ENCODE measurements at regions not wholly inside any gene's neighbourhood (a gene's known extent, or its start where the extent isn't known, plus 50 kb on each side); places are given as distances from the start of the nearest gene placed in this dataset.

- Histone ChIP-seq H3K27ac (ENCODE audit: low read length) (no peak overlapping the region), H3K9ac (ENCODE audit: low read length) (no peak overlapping the region), H3K36me3 (replicated peaks; ENCODE audit: low read depth, low read length) (no peaks in the 10 kb centered on the region), H3K4me2 (ENCODE audit: low read length) (no peak overlapping the region), H4K20me1 (ENCODE audit: insufficient read depth, low read length) (no peaks in the 10 kb centered on the region), H2AFZ (ENCODE audit: low read depth, low read length) (no peak overlapping the region), H3K4me3 (ENCODE audit: low read length) (no peak overlapping the region), H3K4me1 (ENCODE audit: low read length) (peaks cover 11% of the 10 kb centered on the region), H3K9me3 (ENCODE audit: insufficient read depth, low read length) (no peaks in the 10 kb centered on the region), H3K27me3 (ENCODE audit: low read depth, low read length) (no peaks in the 10 kb centered on the region), H3K79me2 (ENCODE audit: low read length) (no peaks in the 10 kb centered on the region)
- TF ChIP-seq CTCF (IDR thresholded peaks at IDR 0.05; ENCODE audit: low read depth, low read length) = no peak
- no peak for TF ChIP-seq EZH2phosphoT487 (IDR thresholded peaks at IDR 0.05; ENCODE audit: low read depth)
Observed at GRCh38 chrX:118189000-118189399, 72.4 kb upstream of the KLHL13 start.

GRCh38 chrX:118189628-118190027 is 73.0 kb upstream of the KLHL13 start:
- no peak overlapping the region for H3K4me2 ChIP-seq (ENCODE audit: low read length)
- no peak overlapping the region for H3K27ac ChIP-seq (ENCODE audit: low read length)
- no peak overlapping the region for H3K9ac ChIP-seq (ENCODE audit: low read length)
- H3K27me3 ChIP-seq (ENCODE audit: low read depth, low read length) = no peaks in the 10 kb centered on the region
- no peaks in the 10 kb centered on the region for H3K36me3 ChIP-seq (replicated peaks; ENCODE audit: low read depth, low read length)
- TF ChIP-seq EZH2phosphoT487 (IDR thresholded peaks at IDR 0.05; ENCODE audit: low read depth) (no peak), CTCF (IDR thresholded peaks at IDR 0.05; ENCODE audit: low read depth, low read length) (no peak)
- H2AFZ ChIP-seq (ENCODE audit: low read depth, low read length) = no peak overlapping the region
- no peaks in the 10 kb centered on the region for H4K20me1 ChIP-seq (ENCODE audit: insufficient read depth, low read length)
- no peaks in the 10 kb centered on the region for H3K9me3 ChIP-seq (ENCODE audit: insufficient read depth, low read length)
- H3K4me3 ChIP-seq (ENCODE audit: low read length) = no peak overlapping the region
- H3K4me1 ChIP-seq (ENCODE audit: low read length) = peaks cover 11% of the 10 kb centered on the region
- H3K79me2 ChIP-seq (ENCODE audit: low read length) = no peaks in the 10 kb centered on the region

- no peaks in the 10 kb centered on the region for H3K4me1 ChIP-seq (ENCODE audit: low read length)
- no peak overlapping the region for H2AFZ ChIP-seq (ENCODE audit: low read depth, low read length)
- H3K27me3 ChIP-seq (ENCODE audit: low read depth, low read length) = no peaks in the 10 kb centered on the region
- no peak overlapping the region for H3K4me3 ChIP-seq (ENCODE audit: low read length)
- no peaks in the 10 kb centered on the region for H4K20me1 ChIP-seq (ENCODE audit: insufficient read depth, low read length)
- H3K4me2 ChIP-seq (ENCODE audit: low read length) = no peak overlapping the region
- H3K9me3 ChIP-seq (ENCODE audit: insufficient read depth, low read length) = no peaks in the 10 kb centered on the region
- no peak overlapping the region for H3K9ac ChIP-seq (ENCODE audit: low read length)
- no peaks in the 10 kb centered on the region for H3K36me3 ChIP-seq (replicated peaks; ENCODE audit: low read depth, low read length)
- TF ChIP-seq EZH2phosphoT487 (IDR thresholded peaks at IDR 0.05; ENCODE audit: low read depth) (no peak), CTCF (IDR thresholded peaks at IDR 0.05; ENCODE audit: low read depth, low read length) (no peak)
- H3K79me2 ChIP-seq (ENCODE audit: low read length) = no peaks in the 10 kb centered on the region
- H3K27ac ChIP-seq (ENCODE audit: low read length) = no peak overlapping the region
Observed at GRCh38 chrX:118197730-118198129, 81.1 kb upstream of the KLHL13 start.

DNA sequence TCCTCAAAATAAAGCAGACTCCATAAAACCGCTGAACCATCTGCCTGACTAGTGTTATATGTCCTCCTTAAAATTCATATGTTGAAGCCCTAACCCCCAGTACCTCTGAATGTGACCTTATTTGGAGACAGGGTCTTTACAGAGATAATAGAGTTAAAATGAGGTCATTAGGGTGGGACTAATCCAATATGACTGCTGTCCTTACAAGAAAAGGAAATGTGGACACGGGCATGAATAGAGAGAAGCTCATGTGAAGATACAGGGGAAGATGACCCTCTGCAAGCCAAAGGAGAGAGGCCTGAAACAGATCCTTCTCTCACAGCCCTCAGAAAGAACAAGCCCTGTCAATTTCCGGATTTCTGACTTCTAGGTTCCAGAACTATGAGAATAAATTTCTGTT is 82.0 kb upstream of the KLHL13 start:
- no peaks in the 10 kb centered on the region for H3K4me1 ChIP-seq (ENCODE audit: low read length)
- H2AFZ ChIP-seq (ENCODE audit: low read depth, low read length) = no peak overlapping the region
- H3K9ac ChIP-seq (ENCODE audit: low read length) = no peak overlapping the region
- no peaks in the 10 kb centered on the region for H4K20me1 ChIP-seq (ENCODE audit: insufficient read depth, low read length)
- H3K36me3 ChIP-seq (replicated peaks; ENCODE audit: low read depth, low read length) = no peaks in the 10 kb centered on the region
- H3K4me3 ChIP-seq (ENCODE audit: low read length) = no peak overlapping the region
- no peaks in the 10 kb centered on the region for H3K79me2 ChIP-seq (ENCODE audit: low read length)
- no peaks in the 10 kb centered on the region for H3K9me3 ChIP-seq (ENCODE audit: insufficient read depth, low read length)
- H3K4me2 ChIP-seq (ENCODE audit: low read length) = no peak overlapping the region
- no peaks in the 10 kb centered on the region for H3K27me3 ChIP-seq (ENCODE audit: low read depth, low read length)
- no peak overlapping the region for H3K27ac ChIP-seq (ENCODE audit: low read length)
- TF ChIP-seq CTCF (IDR thresholded peaks at IDR 0.05; ENCODE audit: low read depth, low read length) (no peak), EZH2phosphoT487 (IDR thresholded peaks at IDR 0.05; ENCODE audit: low read depth) (no peak)
